HG03025 (cell line): ENCODE measurements at regions not wholly inside any gene's neighbourhood (a gene's known extent, or its start where the extent isn't known, plus 50 kb on each side); places are given as distances from the start of the nearest gene placed in this dataset.

Experiments
- ATAC-seq: cut with Tn5 transposase; IDR thresholded peaks from one replicate; pipeline ENCODE4 v1.9.1; 2021; ENCODE audit warnings: mild to moderate bottlenecking, moderate library complexity; ENCODE audit not compliant: unreplicated experiment, low FRiP score

GRCh38 chr11:80525663-80526405 is 1085.0 kb upstream of the TENM4 start:
- no peak for ATAC-seq

GRCh38 chr11:80524349-80524748 is 1083.5 kb upstream of the TENM4 start:
- no peak for ATAC-seq

GRCh38 chr11:80523057-80523456 is 1082.2 kb upstream of the TENM4 start:
- no peak for ATAC-seq

GRCh38 chr11:80521592-80521991 is 1080.8 kb upstream of the TENM4 start:
- no peak for ATAC-seq

- no peak for ATAC-seq
Measured at GRCh38 chr11:80520507-80520887, 1079.7 kb upstream of the TENM4 start.

GRCh38 chr11:80519596-80520506 is 1079.0 kb upstream of the TENM4 start:
- ATAC-seq, result no peak

- no peak for ATAC-seq
Measured at GRCh38 chr11:80517701-80518100, 1076.9 kb upstream of the TENM4 start.

- peak; percentile 96 for ATAC-seq
Measured at GRCh38 chr11:80515097-80515496, 1074.3 kb upstream of the TENM4 start.

- no peak for ATAC-seq
Measured at GRCh38 chr11:80512491-80512890, 1071.7 kb upstream of the TENM4 start.

- no peak for ATAC-seq
Measured at GRCh38 chr11:80505771-80506170, 1064.9 kb upstream of the TENM4 start.

GRCh38 chr11:80503990-80504389 is 1063.2 kb upstream of the TENM4 start:
- no peak for ATAC-seq

GRCh38 chr11:80502511-80502910 is 1061.7 kb upstream of the TENM4 start:
- no peak for ATAC-seq

- no peak for ATAC-seq
Measured at GRCh38 chr11:80495116-80495515, 1054.3 kb upstream of the TENM4 start.

GRCh38 chr11:80487952-80488351 is 1047.1 kb upstream of the TENM4 start:
- no peak for ATAC-seq

GRCh38 chr11:80486678-80487077 is 1045.8 kb upstream of the TENM4 start:
- no peak for ATAC-seq

- no peak for ATAC-seq
Measured at GRCh38 chr11:80477178-80477577, 1036.3 kb upstream of the TENM4 start.

- peak; percentile 64 for ATAC-seq
Measured at GRCh38 chr11:80473562-80473961, 1032.7 kb upstream of the TENM4 start.

GRCh38 chr11:80469871-80470270 is 1029.0 kb upstream of the TENM4 start:
- ATAC-seq, result no peak

GRCh38 chr11:80466570-80466969 is 1025.7 kb upstream of the TENM4 start:
- no peak for ATAC-seq

GRCh38 chr11:80462211-80462610 is 1021.4 kb upstream of the TENM4 start:
- no peak for ATAC-seq

- ATAC-seq, result no peak
Measured at GRCh38 chr11:80458376-80458775, 1017.5 kb upstream of the TENM4 start.

- ATAC-seq, result no peak
Measured at GRCh38 chr11:80457823-80458222, 1017.0 kb upstream of the TENM4 start.
